A172 (cell line): ENCODE measurements at regions not wholly inside any gene's neighbourhood (a gene's known extent, or its start where the extent isn't known, plus 50 kb on each side); places are given as distances from the start of the nearest gene placed in this dataset.
"Not testable (repeated sequence)": the region's sequence is repeated elsewhere in the genome, so short reads cannot be mapped to it uniquely, and the experiment has no call there.

Experiments
- DNase-seq: peaks from one replicate; pipeline ENCODE4 v3.0.0-alpha.2; 2015; ENCODE audit warnings: low spot score

- DNase-seq = not testable (repeated sequence)
Observed at GRCh38 chr9:39566782-39567181, 211.3 kb downstream of the SPATA31A1 start.

DNA sequence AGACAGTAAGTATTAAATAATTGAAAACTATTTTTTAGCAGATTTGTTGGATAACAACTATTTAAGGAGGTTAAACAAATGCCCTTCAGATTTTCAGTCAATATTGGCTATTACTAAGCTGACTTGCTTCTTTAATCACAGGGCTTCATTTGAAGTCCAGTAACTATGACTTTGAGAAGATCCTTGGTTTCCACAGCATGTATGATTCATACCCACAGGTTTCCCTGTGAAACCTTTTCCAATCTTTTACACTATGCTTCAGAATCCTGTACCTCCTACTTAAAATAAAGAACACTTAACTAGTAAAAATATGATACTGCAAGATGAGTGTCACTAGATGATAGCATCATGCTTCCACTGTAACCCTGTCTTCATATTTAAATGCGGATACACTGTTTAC is 211.9 kb downstream of the SPATA31A1 start:
- DNase-seq = not testable (repeated sequence)

DNA sequence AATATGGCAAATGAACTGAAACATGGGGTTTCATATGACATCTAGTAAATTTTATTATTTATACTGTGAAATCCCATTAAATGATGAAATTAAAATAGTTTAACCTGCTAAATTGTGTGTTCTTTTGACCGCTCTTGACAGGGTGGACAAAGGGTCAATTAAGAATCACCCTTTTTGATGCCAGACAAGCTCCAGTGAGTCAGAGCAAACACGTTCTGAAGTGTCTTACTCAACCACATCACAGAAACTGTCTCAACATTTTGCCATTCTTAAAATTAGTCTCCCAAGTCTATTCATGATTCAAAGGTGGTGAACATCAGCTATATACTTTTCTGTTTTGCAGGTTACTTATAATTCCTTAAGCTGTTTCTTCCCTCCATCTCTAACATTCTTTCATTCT is 213.4 kb downstream of the SPATA31A1 start:
- not testable (repeated sequence) for DNase-seq

GRCh38 chr9:39573024-39574022 is 217.9 kb downstream of the SPATA31A1 start:
- DNase-seq = not testable (repeated sequence)

- not testable (repeated sequence) for DNase-seq
Observed at GRCh38 chr9:39579000-39579399, 223.5 kb downstream of the SPATA31A1 start.

- DNase-seq = not testable (repeated sequence)
Observed at GRCh38 chr9:39581296-39581695, 225.8 kb downstream of the SPATA31A1 start.

DNA sequence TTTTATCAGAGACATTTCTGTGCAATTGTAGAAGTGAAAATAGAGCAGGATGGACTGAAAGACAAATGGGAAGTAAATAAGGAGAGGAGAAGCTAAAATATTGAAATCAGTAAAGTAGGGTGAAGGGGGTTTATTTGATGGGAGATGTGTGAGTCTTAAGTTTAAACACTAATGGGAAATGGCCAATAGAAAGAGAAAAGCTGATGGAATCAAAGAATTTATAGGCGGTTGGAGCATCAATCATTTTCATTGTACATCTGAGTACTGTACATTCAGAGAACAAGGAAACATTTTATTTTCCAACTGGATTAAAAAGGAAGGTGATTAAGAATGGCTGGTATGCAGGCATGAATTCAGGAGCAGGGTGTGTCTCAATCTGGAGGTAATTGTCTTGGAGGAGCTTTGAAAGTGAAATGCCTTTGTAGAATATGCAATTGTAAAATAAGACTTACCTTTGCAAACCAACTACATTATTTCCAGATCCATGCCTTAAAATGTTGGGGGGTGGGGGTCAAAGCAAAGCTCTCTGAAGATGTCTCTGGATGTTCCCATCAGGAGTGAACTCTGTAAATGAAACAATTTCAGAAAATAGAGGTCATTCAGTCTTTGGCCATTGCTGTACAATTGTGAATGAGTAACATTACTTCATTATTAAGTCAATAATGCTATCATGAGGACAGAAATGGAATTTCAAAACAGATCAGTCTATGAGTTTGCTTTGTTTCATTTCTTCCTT is 227.4 kb downstream of the SPATA31A1 start:
- DNase-seq = peak; percentile 52

DNA sequence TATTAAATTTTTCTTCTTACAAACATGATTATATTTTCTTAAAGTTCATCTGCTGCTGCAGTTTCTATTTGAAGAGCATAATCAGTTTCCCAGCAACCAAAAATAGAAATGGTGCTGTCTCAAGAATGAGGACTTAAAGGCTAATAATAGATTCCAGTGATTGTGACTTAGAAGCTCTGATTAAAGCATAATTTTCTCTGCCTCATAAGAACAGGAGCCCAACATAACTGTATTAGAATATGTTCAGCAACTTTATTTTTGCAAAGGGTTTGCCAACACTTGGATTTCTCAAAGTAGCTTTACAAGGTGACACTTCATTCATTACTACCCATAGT is 227.9 kb downstream of the SPATA31A1 start:
- not testable (repeated sequence) for DNase-seq

DNA sequence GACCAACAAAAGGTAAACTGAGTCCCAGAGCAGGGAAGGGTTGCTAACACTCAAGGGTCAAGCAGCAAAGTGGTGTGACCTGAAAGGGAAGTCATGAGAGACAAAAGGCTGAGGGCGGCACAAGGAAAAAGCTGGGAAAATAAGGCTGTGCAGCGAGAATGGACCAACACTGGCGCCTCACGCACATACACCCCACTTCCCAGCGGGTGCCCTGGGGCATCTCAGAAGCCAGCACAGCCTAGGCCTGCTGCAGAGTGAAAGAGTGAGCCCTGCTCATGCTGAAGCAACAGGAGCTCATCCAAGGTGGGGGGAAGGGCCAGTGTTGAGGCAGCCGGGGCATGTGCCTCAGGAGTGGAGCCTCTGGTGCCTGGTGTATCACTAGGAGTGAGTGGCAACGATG is 229.8 kb downstream of the SPATA31A1 start:
- not testable (repeated sequence) for DNase-seq

- no peak for DNase-seq
Observed at GRCh38 chr9:39587844-39588499, 232.5 kb downstream of the SPATA31A1 start.

DNA sequence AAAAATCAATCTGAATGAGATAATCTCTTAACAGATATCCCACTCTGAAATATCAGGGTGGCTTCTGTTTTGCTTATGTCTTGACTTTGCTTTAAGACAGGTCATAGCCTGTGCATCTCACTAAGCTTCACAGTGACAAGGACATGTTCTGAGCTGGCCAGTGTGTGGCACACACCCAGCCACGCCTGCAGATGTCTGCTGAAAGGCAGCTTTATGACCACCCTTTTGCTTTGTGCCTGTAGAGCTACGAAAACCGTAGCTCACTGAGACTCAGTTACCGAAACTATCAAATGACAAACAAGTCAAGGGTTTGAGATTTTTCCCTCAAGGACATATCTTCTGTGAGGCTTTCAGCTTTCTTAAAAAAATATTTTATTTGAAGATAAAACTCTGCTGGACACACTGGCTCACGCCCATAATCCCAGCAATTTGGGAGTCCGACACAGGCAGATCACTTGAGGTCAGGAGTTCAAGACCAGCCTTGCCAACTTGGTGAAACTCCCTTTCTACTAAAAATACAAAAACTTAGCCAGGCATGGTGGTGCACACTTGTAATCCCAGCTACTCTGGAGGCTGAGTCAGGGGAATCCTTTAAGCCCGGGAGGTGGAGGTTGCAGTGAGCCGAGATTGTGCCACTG is 233.2 kb downstream of the SPATA31A1 start:
- DNase-seq = no peak

DNA sequence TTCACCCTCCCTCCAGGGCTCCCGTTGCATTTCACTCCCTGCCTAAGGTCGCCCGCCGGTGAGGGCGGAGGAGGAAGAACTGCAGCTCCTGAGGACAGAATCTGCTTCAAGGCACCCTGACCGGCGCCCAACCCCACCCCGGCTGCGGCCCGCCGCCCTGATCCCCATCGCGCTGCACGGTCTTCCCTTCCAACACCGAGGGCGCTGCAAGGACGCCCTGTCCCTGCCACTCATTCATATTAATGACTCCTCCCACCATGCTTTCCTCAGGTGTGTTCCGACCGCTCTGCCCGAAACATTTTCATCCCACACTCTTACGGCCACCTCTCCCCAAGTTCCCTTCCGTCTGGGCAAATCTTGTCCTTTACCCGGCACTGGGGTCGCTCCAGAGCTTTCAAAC is 248.6 kb downstream of the SPATA31A1 start:
- DNase-seq = not testable (repeated sequence)

GRCh38 chr9:39611449-39612231 is 256.2 kb downstream of the SPATA31A1 start:
- not testable (repeated sequence) for DNase-seq

- not testable (repeated sequence) for DNase-seq
Observed at GRCh38 chr9:39616480-39616879, 261.0 kb downstream of the SPATA31A1 start.

DNA sequence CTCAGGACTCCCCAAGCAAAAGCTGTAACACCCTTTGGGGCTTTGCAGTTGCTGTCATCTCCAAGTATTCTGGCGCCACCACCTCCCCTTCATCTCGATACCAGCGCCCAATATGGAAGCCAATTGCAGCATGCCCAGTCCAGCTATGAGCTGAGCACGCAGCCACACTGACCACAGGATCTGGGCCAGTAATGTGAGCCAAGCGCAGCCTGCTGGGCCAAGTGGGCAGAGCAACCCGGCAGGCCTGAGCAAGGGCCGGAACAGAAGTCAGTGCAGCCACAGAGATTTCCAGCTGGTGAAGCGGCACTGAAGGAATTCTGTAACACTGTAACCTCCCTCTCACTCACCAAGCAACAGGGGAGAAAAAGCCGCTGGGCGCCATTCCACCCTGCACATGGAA is 268.6 kb downstream of the SPATA31A1 start:
- not testable (repeated sequence) for DNase-seq

GRCh38 chr9:39632071-39632470 is 276.6 kb downstream of the SPATA31A1 start:
- not testable (repeated sequence) for DNase-seq

- not testable (repeated sequence) for DNase-seq
Observed at GRCh38 chr9:39649029-39649428, 293.6 kb downstream of the SPATA31A1 start.

GRCh38 chr9:39656960-39657603 is 301.6 kb downstream of the SPATA31A1 start:
- not testable (repeated sequence) for DNase-seq

GRCh38 chr9:39663020-39663419 is 307.6 kb downstream of the SPATA31A1 start:
- DNase-seq = not testable (repeated sequence)

- DNase-seq = not testable (repeated sequence)
Observed at GRCh38 chr9:39663713-39664112, 308.2 kb downstream of the SPATA31A1 start.
